HG02610 (cell line): ENCODE measurements at regions not wholly inside any gene's neighbourhood (a gene's known extent, or its start where the extent isn't known, plus 50 kb on each side); places are given as distances from the start of the nearest gene placed in this dataset.
"Not testable (repeated sequence)": the region's sequence is repeated elsewhere in the genome, so short reads cannot be mapped to it uniquely, and the experiment has no call there.

Source experiments
- ATAC-seq: cut with Tn5 transposase; IDR thresholded peaks from one replicate; pipeline ENCODE4 v1.9.1; 2021; ENCODE audit warnings: mild to moderate bottlenecking, moderate library complexity; ENCODE audit not compliant: unreplicated experiment

- ATAC-seq = no peak
These were observed 83.0 kb upstream of the NPSR1 start for GRCh38 chr7:34575006-34575405.

- ATAC-seq = not testable (repeated sequence)
These were observed 80.1 kb upstream of the NPSR1 start for GRCh38 chr7:34577934-34578333.

- not testable (repeated sequence) for ATAC-seq
These were observed 76.3 kb upstream of the NPSR1 start for GRCh38 chr7:34581698-34582097.

GRCh38 chr7:34584526-34584925 is 73.5 kb upstream of the NPSR1 start:
- no peak for ATAC-seq

- no peak for ATAC-seq
These were observed 61.1 kb upstream of the NPSR1 start for GRCh38 chr7:34596887-34597286.

GRCh38 chr7:34603711-34604444 is 54.1 kb upstream of the NPSR1 start:
- no peak for ATAC-seq
